SKM-1 (cell line): ENCODE measurements at regions not wholly inside any gene's neighbourhood (a gene's known extent, or its start where the extent isn't known, plus 50 kb on each side); places are given as distances from the start of the nearest gene placed in this dataset.
"Not testable (repeated sequence)": the region's sequence is repeated elsewhere in the genome, so short reads cannot be mapped to it uniquely, and the experiment has no call there.

Source experiments
- DNase-seq: peaks from one replicate; lab custom pipeline; 2025; ENCODE audit not compliant: unreplicated experiment; lab: John Stamatoyannopoulos, UW

- DNase-seq, result no peak
Observed at GRCh38 chr3:130569461-130570365, 52.7 kb downstream of the COL6A6 start.

DNA sequence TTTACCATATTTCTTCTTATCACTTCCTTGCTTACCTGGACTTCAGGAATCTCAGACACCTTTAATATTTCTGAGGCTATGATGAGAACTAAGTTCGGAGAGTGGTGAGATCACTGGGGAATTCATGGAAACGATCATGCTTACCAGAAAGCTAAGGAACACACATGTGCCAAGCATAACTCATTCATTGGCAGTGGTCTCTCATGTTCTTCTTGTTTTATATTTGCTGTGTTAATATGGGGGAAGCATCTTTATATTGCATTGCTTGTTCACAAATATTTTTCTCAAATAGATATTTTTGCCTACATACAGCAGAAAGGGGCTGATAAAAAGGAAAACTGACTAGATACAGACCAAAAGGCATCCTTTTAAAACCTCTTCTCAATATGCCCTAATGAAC lies 55.8 kb downstream of the COL6A6 start:
- no peak for DNase-seq

- no peak for DNase-seq
Observed at GRCh38 chr3:130576375-130577266, 59.6 kb downstream of the COL6A6 start.

- DNase-seq, result no peak
Observed at GRCh38 chr3:130582457-130583153, 65.6 kb downstream of the COL6A6 start.

GRCh38 chr3:130594749-130595148 lies 77.8 kb downstream of the COL6A6 start:
- DNase-seq, result not testable (repeated sequence)

DNA sequence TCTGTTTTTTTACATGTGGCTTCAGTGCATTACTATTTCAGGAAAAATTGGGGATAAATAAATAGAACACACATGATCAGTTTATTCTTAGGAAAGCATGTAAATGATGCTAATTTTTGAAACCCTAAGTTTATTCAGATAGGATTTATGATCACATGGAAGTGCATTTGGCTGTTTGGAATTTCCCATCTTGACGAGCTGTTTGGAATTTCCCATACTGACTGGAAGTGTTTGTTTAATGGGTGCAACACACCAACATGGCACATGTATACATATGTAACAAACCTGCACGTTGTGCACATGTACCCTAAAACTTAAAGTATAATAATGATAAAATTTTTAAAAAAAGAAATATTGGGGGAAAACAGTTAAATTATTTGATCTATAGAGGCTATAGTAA lies 79.5 kb downstream of the COL6A6 start:
- no peak for DNase-seq

DNA sequence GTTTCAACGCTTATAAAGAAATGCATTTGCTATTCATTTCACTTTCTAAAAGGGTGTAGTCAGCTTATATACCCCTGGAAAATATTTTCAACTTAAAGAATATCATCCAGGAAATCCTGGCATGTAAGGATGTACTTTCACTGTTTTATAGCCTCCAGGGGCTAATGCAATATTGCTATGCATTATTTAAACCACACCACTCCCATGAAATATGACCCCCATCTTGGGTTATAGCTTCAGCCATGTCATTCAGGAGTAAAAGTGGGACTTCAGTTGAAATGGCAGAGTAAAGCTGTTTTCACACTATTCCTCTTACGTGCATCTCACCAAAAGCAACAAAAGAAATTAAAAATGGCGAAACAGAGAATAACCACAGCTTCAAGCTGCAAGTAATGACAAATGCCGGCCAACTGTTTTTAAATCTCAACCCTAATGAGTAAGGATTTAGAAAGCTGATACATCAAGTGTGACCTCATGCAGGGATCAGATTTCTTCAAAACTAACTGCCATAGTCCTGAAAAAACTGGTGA lies 84.5 kb downstream of the COL6A6 start:
- DNase-seq, result no peak

GRCh38 chr3:130604806-130605205 lies 87.8 kb downstream of the COL6A6 start:
- peak; percentile 84 for DNase-seq

DNA sequence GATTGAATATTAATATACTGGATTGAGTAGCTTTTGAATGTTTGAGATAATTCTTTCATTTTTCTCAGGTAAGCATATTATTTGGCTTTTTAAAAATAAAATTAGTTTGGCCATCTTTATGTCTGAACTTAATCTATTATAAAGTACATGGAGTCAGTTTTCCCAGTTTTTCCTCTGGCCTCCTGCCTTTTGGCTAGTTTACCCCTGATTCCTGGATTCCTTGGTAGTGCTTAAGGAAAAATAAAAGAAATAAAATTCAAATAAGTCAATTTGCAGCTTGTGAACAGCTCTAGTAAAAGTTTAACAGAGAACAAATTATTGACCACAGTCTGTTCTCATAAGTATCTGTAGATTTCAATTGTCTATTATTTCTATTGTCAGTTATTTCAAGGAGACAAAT lies 89.4 kb downstream of the COL6A6 start:
- DNase-seq, result no peak

- DNase-seq, result no peak
Observed at GRCh38 chr3:130607553-130608154, 90.7 kb downstream of the COL6A6 start.

- DNase-seq, result no peak
Observed at GRCh38 chr3:130609166-130609979, 92.4 kb downstream of the COL6A6 start.

DNA sequence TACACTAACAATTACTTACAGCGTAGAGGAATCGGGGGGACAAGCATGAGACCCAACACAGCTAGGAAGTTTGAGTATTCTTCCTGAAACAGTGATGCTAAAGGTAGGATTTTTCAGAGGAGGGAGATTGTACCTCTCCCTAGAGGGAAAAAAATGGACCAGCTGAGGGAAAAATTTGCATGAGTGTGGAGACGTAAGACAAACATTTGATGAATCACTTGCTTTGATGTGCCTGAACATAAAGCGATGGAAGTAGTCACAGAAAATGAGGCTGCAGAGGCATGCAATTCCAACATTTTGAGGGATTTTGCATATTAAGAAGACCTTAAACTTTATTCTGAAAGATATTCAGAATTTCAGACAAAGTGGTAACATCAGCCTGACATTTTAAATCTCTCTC lies 102.2 kb downstream of the COL6A6 start:
- no peak for DNase-seq

DNA sequence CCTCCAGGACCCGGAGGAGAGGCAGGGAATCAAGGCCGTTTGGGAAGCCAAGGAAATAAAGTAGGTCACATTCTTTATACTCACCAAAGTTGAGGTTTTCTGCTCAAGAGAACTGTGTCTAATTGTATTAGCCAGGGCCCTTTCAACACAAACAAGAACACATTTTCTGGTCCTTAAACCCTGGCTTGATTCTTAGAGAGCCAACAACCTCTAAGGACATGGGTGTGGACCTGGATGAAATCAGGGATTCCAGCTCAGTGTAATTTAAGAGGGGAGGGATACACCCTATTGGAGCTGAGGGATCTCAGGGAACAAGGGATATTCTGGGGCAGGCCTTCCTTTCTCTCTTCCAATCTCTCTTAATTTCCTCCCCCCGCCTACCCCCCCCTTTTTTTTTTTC lies 104.8 kb downstream of the COL6A6 start:
- DNase-seq, result no peak

- no peak for DNase-seq
Observed at GRCh38 chr3:130626049-130626448, 109.1 kb downstream of the COL6A6 start.

- DNase-seq, result no peak
Observed at GRCh38 chr3:130627143-130627855, 110.3 kb downstream of the COL6A6 start.

DNA sequence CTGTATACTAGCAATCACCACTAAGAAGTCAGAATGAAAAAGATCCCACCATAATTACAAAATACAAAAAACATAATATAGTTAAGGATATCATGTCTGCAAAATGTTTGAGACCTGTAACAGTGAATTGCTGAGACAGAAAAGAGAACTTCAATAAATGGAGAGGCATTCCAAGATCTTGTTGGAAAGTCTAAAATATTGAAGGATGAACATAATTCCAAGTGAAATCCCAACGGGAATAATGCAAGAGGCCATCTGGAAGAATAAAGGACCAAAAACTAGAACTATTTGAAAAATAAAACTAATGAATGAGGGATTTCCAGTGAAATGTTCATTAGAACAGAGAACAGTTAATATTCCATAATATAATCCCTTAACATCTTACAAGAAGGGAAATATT lies 110.9 kb downstream of the COL6A6 start:
- no peak for DNase-seq
